B cell (primary cell): ENCODE measurements at regions not wholly inside any gene's neighbourhood (a gene's known extent, or its start where the extent isn't known, plus 50 kb on each side); places are given as distances from the start of the nearest gene placed in this dataset.

Experiments
- ATAC-seq: fragments of 200-7000 bp; cut with Tn5 transposase; one replicate; pipeline ENCODE4 v1.10.0; 2021; ENCODE audit warnings: low read depth, mild to moderate bottlenecking, moderate number of reproducible peaks, moderate library complexity
- CTCF ChIA-PET: fragments of 350-600 bp; sonication (Branson Sonifier 250); formaldehyde crosslinking; loops from one replicate; lab custom pipeline; 2021; ENCODE audit warnings: antibody characterized with exemption, inconsistent platforms; lab: Charles Lee
- POLR2A ChIA-PET: fragments of 350-600 bp; sonication (Branson Sonifier 250); formaldehyde crosslinking; loops from one replicate; lab custom pipeline; 2021; ENCODE audit warnings: antibody characterized with exemption; lab: Charles Lee
- DNase-seq: peaks from one replicate; pipeline ENCODE4 v3.0.0; 2013
- H2AFZ ChIP-seq: 2 replicates; pipeline ENCODE4 v1.6.1; 2012; ENCODE audit warnings: mild to moderate bottlenecking, low read depth, low read length; ENCODE audit not compliant: insufficient read depth, poor library complexity, severe bottlenecking
- H3K27ac ChIP-seq, 2 donors: 1 replicate in 1 of 2; 2 replicates in 1 of 2; pipeline ENCODE4 v1.5.1; 2012 to 2013; ENCODE audit warnings: low read length in 2 of 2, mild to moderate bottlenecking in 2 of 2, moderate library complexity in 1 of 2
- H3K27me3 ChIP-seq, 4 experiments: fragments of 200-600 bp in 1 of 4; sonication (generic) in 1 of 4; replicated peaks in 1 of 4; 1 replicate in 2 of 4; 2 replicates in 2 of 4; pipeline versions ENCODE4 v1.6.1 to v1.7.0; 2013 to 2016; ENCODE audit warnings: low read length in 3 of 4, mild to moderate bottlenecking in 2 of 4, mixed read lengths in 1 of 4, moderate library complexity in 1 of 4; ENCODE audit not compliant: insufficient read depth in 4 of 4, control insufficient read depth in 3 of 4; ENCODE audit errors: control extremely low read depth in 1 of 4
- H3K36me3 ChIP-seq, 2 experiments: replicated peaks in 1 of 2; 1 replicate in 1 of 2; 2 replicates in 1 of 2; pipeline versions ENCODE4 v1.6.1 to v1.7.1; 2013; ENCODE audit warnings: low read length in 1 of 2; ENCODE audit not compliant: insufficient read depth in 2 of 2, control insufficient read depth in 1 of 2; ENCODE audit errors: control extremely low read depth in 1 of 2, extremely low read depth in 1 of 2
- H3K4me1 ChIP-seq, 2 donors: fragments of 200-600 bp in 1 of 2; sonication (generic) in 1 of 2; 1 replicate in 1 of 2; 2 replicates in 1 of 2; pipeline versions ENCODE4 v1.5.1 to v1.6.1; 2013 to 2017; ENCODE audit warnings: low read length in 2 of 2; ENCODE audit not compliant: control insufficient read depth in 2 of 2, insufficient read depth in 2 of 2
- H3K4me2 ChIP-seq: replicated peaks from 2 replicates; pipeline ENCODE3; 2012; ENCODE audit warnings: mild to moderate bottlenecking, low read depth, low read length; ENCODE audit not compliant: poor library complexity, severe bottlenecking
- H3K4me3 ChIP-seq, 5 experiments: fragments of 200-600 bp in 1 of 5; sonication (generic) in 1 of 5; 1 replicate in 3 of 5; 2 replicates in 2 of 5; pipeline versions ENCODE4 v1.5.1 to v1.7.0; 2011 to 2016; ENCODE audit warnings: low read length in 4 of 5, mild to moderate bottlenecking in 4 of 5, low read depth in 2 of 5, control low read depth in 1 of 5, moderate library complexity in 1 of 5; ENCODE audit not compliant: insufficient read depth in 1 of 5; ENCODE audit errors: control extremely low read depth in 1 of 5, extremely low read depth in 1 of 5
- H3K79me2 ChIP-seq: fragments of 200-600 bp; sonication (generic); one replicate; pipeline ENCODE4 v1.6.0; 2016; ENCODE audit warnings: low read length; ENCODE audit not compliant: control insufficient read depth, insufficient read depth
- H3K9ac ChIP-seq: fragments of 200-600 bp; sonication (generic); 2 replicates; pipeline ENCODE4 v1.6.1; 2017; ENCODE audit warnings: mild to moderate bottlenecking, low read length, moderate library complexity
- H3K9me3 ChIP-seq, 3 donors: one replicate each; pipeline versions ENCODE4 v1.6.1 to v1.7.1; 2013; ENCODE audit warnings: low read length in 2 of 3; ENCODE audit not compliant: control insufficient read depth in 2 of 3, insufficient read depth in 1 of 3; ENCODE audit errors: control extremely low read depth in 1 of 3
- H4K20me1 ChIP-seq: 2 replicates; pipeline ENCODE4 v1.6.0; 2012; ENCODE audit warnings: mild to moderate bottlenecking, low read length; ENCODE audit not compliant: insufficient read depth, control insufficient read depth, poor library complexity, severe bottlenecking
- H3K27ac Mint-ChIP-seq: one replicate; pipeline ENCODE4 v1.8.0; 2021; ENCODE audit warnings: mixed read lengths
- H3K27me3 Mint-ChIP-seq: one replicate; pipeline ENCODE4 v1.8.0; 2021; ENCODE audit warnings: mixed read lengths
- H3K4me1 Mint-ChIP-seq: one replicate; pipeline ENCODE4 v1.8.0; 2021; ENCODE audit warnings: mixed read lengths
- H3K4me3 Mint-ChIP-seq: one replicate; pipeline ENCODE4 v1.8.0; 2021; ENCODE audit warnings: mixed read lengths
- H3K9me3 Mint-ChIP-seq: one replicate; pipeline ENCODE4 v1.8.0; 2022; ENCODE audit warnings: mixed read lengths; ENCODE audit not compliant: insufficient read depth
- CTCF ChIP-seq: fragments of 200-600 bp; IDR thresholded peaks from one replicate; pipeline ENCODE4 v1.8.0; 2022; ENCODE audit warnings: antibody characterized with exemption, mild to moderate bottlenecking
- EZH2 ChIP-seq: IDR thresholded peaks from 2 replicates; pipeline ENCODE4 v1.6.1; 2012; ENCODE audit warnings: borderline replicate concordance, low read depth, mild to moderate bottlenecking, moderate library complexity, low read length; ENCODE audit not compliant: insufficient read depth, poor library complexity, severe bottlenecking
- WGBS: methylation state at CpG from one replicate; pipeline ENCODE4 v1.1.5; 2013; ENCODE audit warnings: missing lambda C conversion rate; ENCODE audit not compliant: insufficient coverage; 5-methylcytosine and 5-hydroxymethylcytosine counted together
- intact Hi-C: fragments of 100-400 bp; cut with micrococcal nuclease; formaldehyde crosslinking; loops from one replicate; pipeline ENCODE4 v1.10.0; 2022

GRCh38 chr2:34419856-34420255 is 820.8 kb upstream of the FAM98A start:
- Histone ChIP-seq H3K4me2 (no peak overlapping the region), H3K4me3 (no peak overlapping the region), H3K27me3 (no peaks in the 10 kb centered on the region), H4K20me1 (no peaks in the 10 kb centered on the region), H3K9me3 (peaks cover 0 to 3% (median under 1%) of the 10 kb centered on the region in 3 donors), H3K9ac (no peak overlapping the region), H3K27ac (no peak overlapping the region), H2AFZ (no peak overlapping the region), H3K79me2 (no peaks in the 10 kb centered on the region), H3K4me1 (no peaks in the 10 kb centered on the region), H3K36me3 (no peaks in the 10 kb centered on the region)
- POLR2A ChIA-PET: no interaction called here
- DNase-seq (no peak), ATAC-seq (no peak)
- no peak for TF ChIP-seq EZH2
- no peak for TF ChIP-seq CTCF
- Mint-ChIP-seq H3K4me3 (no peak overlapping the region), H3K27me3 (no peaks in the 10 kb centered on the region), H3K9me3 (peaks cover 6% of the 10 kb centered on the region), H3K27ac (no peak overlapping the region), H3K4me1 (no peaks in the 10 kb centered on the region)
- CTCF ChIA-PET: no interaction called here
- intact Hi-C loops: no loop called here

GRCh38 chr2:34416856-34417255 is 817.8 kb upstream of the FAM98A start:
- no peak overlapping the region for H3K9ac ChIP-seq
- no peak overlapping the region for H2AFZ ChIP-seq
- intact Hi-C loops: no loop called here
- Mint-ChIP-seq H3K4me3 (no peak overlapping the region), H3K4me1 (no peaks in the 10 kb centered on the region), H3K27ac (no peak overlapping the region), H3K27me3 (no peaks in the 10 kb centered on the region), H3K9me3 (peaks cover 3% of the 10 kb centered on the region)
- H3K4me1 ChIP-seq: no peaks in the 10 kb centered on the region
- H3K79me2 ChIP-seq: no peaks in the 10 kb centered on the region
- TF ChIP-seq CTCF (no peak), EZH2 (no peak)
- CTCF ChIA-PET: no interaction called here
- no CpG with 5 or more reads among the region's 2 CpGs for WGBS
- no peaks in the 10 kb centered on the region for H4K20me1 ChIP-seq
- no peak overlapping the region for H3K4me2 ChIP-seq
- no peak for ATAC-seq
- no peak overlapping the region for H3K4me3 ChIP-seq
- no peaks in the 10 kb centered on the region for H3K9me3 ChIP-seq
- H3K27ac ChIP-seq: no peak overlapping the region
- POLR2A ChIA-PET: no interaction called here
- no peak for DNase-seq
- H3K36me3 ChIP-seq: no peaks in the 10 kb centered on the region
- no peaks in the 10 kb centered on the region for H3K27me3 ChIP-seq
